ENCODE measurements at regions not wholly inside any gene's neighbourhood (a gene's known extent, or its start where the extent isn't known, plus 50 kb on each side); places are given as distances from the start of the nearest gene placed in this dataset.

- Histone ChIP-seq H4K20me1 (ENCODE audit: insufficient read depth) (no peaks in the 10 kb centered on the region), H3K4me1 (ENCODE audit: control insufficient read depth in 1 of 2, insufficient read depth in 2 of 2, low read depth in 1 of 2, low read length in 1 of 2) (peaks cover 0 to 19% of the 10 kb centered on the region in 2 experiments; a peak in 2 of 4 replicates), H3K79me2 (ENCODE audit: insufficient read depth) (no peaks in the 10 kb centered on the region), H3F3A (replicated peaks; ENCODE audit: insufficient read depth) (no peaks in the 10 kb centered on the region), H3K9ac (no peak overlapping the region), H3K9me3 (no peaks in the 10 kb centered on the region), H3K27me3 (ENCODE audit: insufficient read depth) (no peaks in the 10 kb centered on the region), H3K4me3 (ENCODE audit: low read depth in 2 of 2, low read length in 1 of 2) (no peak overlapping the region), H3K27ac (ENCODE audit: low read depth in 2 of 2, low read length in 1 of 2) (no peak overlapping the region), H3K9me2 (no peaks in the 10 kb centered on the region), H3K36me3 (replicated peaks in 1 of 2; ENCODE audit: control insufficient read depth in 1 of 2, insufficient read depth in 2 of 2, low read length in 1 of 2) (no peaks in the 10 kb centered on the region), H3K4me2 (no peak overlapping the region), H2AFZ (ENCODE audit: low read depth) (no peak overlapping the region)
- CTCF ChIA-PET = interaction anchor here (0.5 kb wide), 1 partner anchor 56 kb away, joined by 3 read pairs; no protein-coding TSS in a partner anchor
- no peak for DNase-seq
- WGBS (ENCODE audit: low lambda C conversion rate) = 80% methylated on average over 4 of the region's 4 CpGs
- TF ChIP-seq MEF2A (IDR thresholded peaks at IDR 0.05; ENCODE audit: borderline replicate concordance, low read depth) = no peak
- POLR2A ChIA-PET = no interaction called here
These were observed 84.7 kb upstream of the RAPGEF2 start for GRCh38 chr4:159018062-159018629.

GRCh38 chr4:159019356-159019755 is 83.5 kb upstream of the RAPGEF2 start:
- Histone ChIP-seq H2AFZ (ENCODE audit: low read depth) (no peak overlapping the region), H3K4me1 (ENCODE audit: control insufficient read depth in 1 of 2, insufficient read depth in 2 of 2, low read depth in 1 of 2, low read length in 1 of 2) (peaks cover 0 to 19% of the 10 kb centered on the region in 2 experiments; a peak in 1 of 4 replicates), H3K27ac (ENCODE audit: low read depth in 2 of 2, low read length in 1 of 2) (no peak overlapping the region), H3K4me2 (no peak overlapping the region), H3K9ac (no peak overlapping the region), H3F3A (replicated peaks; ENCODE audit: insufficient read depth) (no peaks in the 10 kb centered on the region), H3K9me2 (no peaks in the 10 kb centered on the region), H4K20me1 (ENCODE audit: insufficient read depth) (no peaks in the 10 kb centered on the region), H3K36me3 (replicated peaks in 1 of 2; ENCODE audit: control insufficient read depth in 1 of 2, insufficient read depth in 2 of 2, low read length in 1 of 2) (no peaks in the 10 kb centered on the region), H3K4me3 (ENCODE audit: low read depth in 2 of 2, low read length in 1 of 2) (no peak overlapping the region), H3K9me3 (no peaks in the 10 kb centered on the region), H3K27me3 (ENCODE audit: insufficient read depth) (no peaks in the 10 kb centered on the region), H3K79me2 (ENCODE audit: insufficient read depth) (no peaks in the 10 kb centered on the region)
- DNase-seq = no peak
- no peak for TF ChIP-seq REST (IDR thresholded peaks at IDR 0.05; ENCODE audit: low read depth, low read length)
- ChIA-PET POLR2A (no interaction called here), CTCF (no interaction called here)
- WGBS (ENCODE audit: low lambda C conversion rate) = 86% methylated on average over 5 of the region's 5 CpGs

GRCh38 chr4:159021597-159022385 is 81.1 kb upstream of the RAPGEF2 start:
- no peaks in the 10 kb centered on the region for H4K20me1 ChIP-seq (ENCODE audit: insufficient read depth)
- H3K4me1 ChIP-seq (ENCODE audit: control insufficient read depth in 1 of 2, insufficient read depth in 2 of 2, low read depth in 1 of 2, low read length in 1 of 2) = peaks cover 0 to 13% of the 10 kb centered on the region in 2 experiments; a peak in 1 of 4 replicates
- no peaks in the 10 kb centered on the region for H3K9me3 ChIP-seq
- H3F3A ChIP-seq (replicated peaks; ENCODE audit: insufficient read depth) = no peaks in the 10 kb centered on the region
- H3K27ac ChIP-seq (ENCODE audit: low read depth in 2 of 2, low read length in 1 of 2) = no peak overlapping the region
- H3K9me2 ChIP-seq = no peaks in the 10 kb centered on the region
- no peaks in the 10 kb centered on the region for H3K27me3 ChIP-seq (ENCODE audit: insufficient read depth)
- no peak overlapping the region for H3K4me3 ChIP-seq (ENCODE audit: low read depth in 2 of 2, low read length in 1 of 2)
- no peak for DNase-seq
- no peaks in the 10 kb centered on the region for H3K36me3 ChIP-seq (replicated peaks in 1 of 2; ENCODE audit: control insufficient read depth in 1 of 2, insufficient read depth in 2 of 2, low read length in 1 of 2)
- POLR2A ChIA-PET = no interaction called here
- H3K79me2 ChIP-seq (ENCODE audit: insufficient read depth) = no peaks in the 10 kb centered on the region
- H3K9ac ChIP-seq = no peak overlapping the region
- no peak overlapping the region for H2AFZ ChIP-seq (ENCODE audit: low read depth)
- CTCF ChIA-PET = no interaction called here
- H3K4me2 ChIP-seq = no peak overlapping the region
- WGBS (ENCODE audit: low lambda C conversion rate) = 94% methylated on average over 6 of the region's 6 CpGs
- no peak for TF ChIP-seq RFX5 (IDR thresholded peaks at IDR 0.05; ENCODE audit: low read length)
- TF ChIP-seq ZBTB33 (IDR thresholded peaks at IDR 0.05; ENCODE audit: borderline replicate concordance, low read depth) = no peak
- no peak for TF ChIP-seq TAF1 (IDR thresholded peaks at IDR 0.05; ENCODE audit: borderline replicate concordance, low read depth, low read length)
- TF ChIP-seq USF1 (IDR thresholded peaks at IDR 0.05; ENCODE audit: borderline replicate concordance, low read depth) = no peak
- TF ChIP-seq RCOR1 (IDR thresholded peaks at IDR 0.05; ENCODE audit: low read length) = no peak
- TF ChIP-seq REST (IDR thresholded peaks at IDR 0.05; ENCODE audit: low read depth, low read length) = no peak
- no peak for TF ChIP-seq YY1 (IDR thresholded peaks at IDR 0.05; ENCODE audit: low read depth)

Data from SK-N-SH (cell line).